ENCODE measurements at regions not wholly inside any gene's neighbourhood (a gene's known extent, or its start where the extent isn't known, plus 50 kb on each side); places are given as distances from the start of the nearest gene placed in this dataset.

DNA sequence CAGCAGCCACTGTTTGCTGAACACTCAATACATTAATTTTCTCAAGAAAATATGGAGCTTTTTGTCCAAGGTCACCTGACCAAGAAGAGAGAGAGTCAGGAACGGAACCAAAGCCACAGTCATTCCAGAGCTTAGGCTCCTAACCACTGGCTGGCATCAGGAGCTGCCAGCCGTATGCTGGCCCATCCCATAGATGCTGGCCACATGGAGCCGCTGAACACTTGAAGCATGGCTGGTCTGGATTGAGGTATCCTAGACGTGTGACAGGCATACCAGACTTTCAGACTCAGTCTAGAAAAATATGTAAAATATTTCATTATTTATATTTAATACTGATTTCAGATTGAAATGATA, 458.7 kb downstream of the MATN1 start:
- FAIRE-seq, result no peak
- 6% methylated on average over 4 of the region's 4 CpGs for WGBS (ENCODE audit: insufficient coverage, insufficient replicate concordance, low lambda C conversion rate, missing lambda C conversion rate)
- no peaks in the 10 kb centered on the region for H3K4me1 ChIP-seq (ENCODE audit: control insufficient read depth, insufficient read depth, low read length)
- no peaks in the 10 kb centered on the region for H3K79me2 ChIP-seq (ENCODE audit: control insufficient read depth, insufficient read depth, low read length)
- POLR2A ChIA-PET, result no interaction called here
- H3K27me3 ChIP-seq (replicated peaks in 1 of 2; ENCODE audit: control insufficient read depth in 2 of 2, insufficient read depth in 2 of 2, low read length in 1 of 2), result peaks cover 0 to 1% of the 10 kb centered on the region in 2 experiments
- no TSS peak for BruUV-seq (replicated peaks)
- H3K36me3 ChIP-seq (ENCODE audit: control insufficient read depth in 2 of 2, insufficient read depth in 2 of 2, low read length in 1 of 2), result no peaks in the 10 kb centered on the region
- SMC1A ChIA-PET (ENCODE audit: uncharacterized antibody, unreplicated experiment), result no interaction called here
- RAD21 ChIA-PET (ENCODE audit: unreplicated experiment), result no interaction called here
- TF ChIP-seq CHD4 (IDR thresholded peaks at IDR 0.05) (no peak), PBX3 (IDR thresholded peaks at IDR 0.05; ENCODE audit: insufficient replicate concordance, low read depth, low read length) (no peak), MTA2 (IDR thresholded peaks at IDR 0.05; ENCODE audit: low read depth) (no peak), GATAD2B (conservative IDR thresholded peaks at IDR 0.05; ENCODE audit: low read depth) (no peak), ZBTB4 (CRISPR knock-in tag; IDR thresholded peaks at IDR 0.05) (no peak), KAT2A (conservative IDR thresholded peaks at IDR 0.05; ENCODE audit: control insufficient read depth, low read depth, low read length) (no peak), CREB1 (IDR thresholded peaks at IDR 0.05; ENCODE audit: low read depth) (no peak), EED (IDR thresholded peaks at IDR 0.05; ENCODE audit: low read depth) (no peak), CREM (IDR thresholded peaks at IDR 0.05; ENCODE audit: low read depth) (no peak), HDAC2 (IDR thresholded peaks at IDR 0.05) (no peak)
- TF ChIP-seq, protein P1, sequence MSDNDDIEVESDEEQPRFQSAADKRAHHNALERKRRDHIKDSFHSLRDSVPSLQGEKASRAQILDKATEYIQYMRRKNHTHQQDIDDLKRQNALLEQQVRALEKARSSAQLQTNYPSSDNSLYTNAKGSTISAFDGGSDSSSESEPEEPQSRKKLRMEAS (IDR thresholded peaks at IDR 0.05; ENCODE audit: low read depth, low read length), result no peak
- TF ChIP-seq, protein P2, sequence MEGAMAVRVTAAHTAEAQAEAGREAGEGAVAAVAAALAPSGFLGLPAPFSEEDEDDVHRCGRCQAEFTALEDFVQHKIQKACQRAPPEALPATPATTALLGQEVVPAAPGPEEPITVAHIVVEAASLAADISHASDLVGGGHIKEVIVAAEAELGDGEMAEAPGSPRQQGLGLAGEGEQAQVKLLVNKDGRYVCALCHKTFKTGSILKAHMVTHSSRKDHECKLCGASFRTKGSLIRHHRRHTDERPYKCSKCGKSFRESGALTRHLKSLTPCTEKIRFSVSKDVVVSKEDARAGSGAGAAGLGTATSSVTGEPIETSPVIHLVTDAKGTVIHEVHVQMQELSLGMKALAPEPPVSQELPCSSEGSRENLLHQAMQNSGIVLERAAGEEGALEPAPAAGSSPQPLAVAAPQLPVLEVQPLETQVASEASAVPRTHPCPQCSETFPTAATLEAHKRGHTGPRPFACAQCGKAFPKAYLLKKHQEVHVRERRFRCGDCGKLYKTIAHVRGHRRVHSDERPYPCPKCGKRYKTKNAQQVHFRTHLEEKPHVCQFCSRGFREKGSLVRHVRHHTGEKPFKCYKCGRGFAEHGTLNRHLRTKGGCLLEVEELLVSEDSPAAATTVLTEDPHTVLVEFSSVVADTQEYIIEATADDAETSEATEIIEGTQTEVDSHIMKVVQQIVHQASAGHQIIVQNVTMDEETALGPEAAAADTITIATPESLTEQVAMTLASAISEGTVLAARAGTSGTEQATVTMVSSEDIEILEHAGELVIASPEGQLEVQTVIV (IDR thresholded peaks at IDR 0.05; ENCODE audit: borderline replicate concordance, partially characterized antibody), result no peak
- TF ChIP-seq, protein P3, sequence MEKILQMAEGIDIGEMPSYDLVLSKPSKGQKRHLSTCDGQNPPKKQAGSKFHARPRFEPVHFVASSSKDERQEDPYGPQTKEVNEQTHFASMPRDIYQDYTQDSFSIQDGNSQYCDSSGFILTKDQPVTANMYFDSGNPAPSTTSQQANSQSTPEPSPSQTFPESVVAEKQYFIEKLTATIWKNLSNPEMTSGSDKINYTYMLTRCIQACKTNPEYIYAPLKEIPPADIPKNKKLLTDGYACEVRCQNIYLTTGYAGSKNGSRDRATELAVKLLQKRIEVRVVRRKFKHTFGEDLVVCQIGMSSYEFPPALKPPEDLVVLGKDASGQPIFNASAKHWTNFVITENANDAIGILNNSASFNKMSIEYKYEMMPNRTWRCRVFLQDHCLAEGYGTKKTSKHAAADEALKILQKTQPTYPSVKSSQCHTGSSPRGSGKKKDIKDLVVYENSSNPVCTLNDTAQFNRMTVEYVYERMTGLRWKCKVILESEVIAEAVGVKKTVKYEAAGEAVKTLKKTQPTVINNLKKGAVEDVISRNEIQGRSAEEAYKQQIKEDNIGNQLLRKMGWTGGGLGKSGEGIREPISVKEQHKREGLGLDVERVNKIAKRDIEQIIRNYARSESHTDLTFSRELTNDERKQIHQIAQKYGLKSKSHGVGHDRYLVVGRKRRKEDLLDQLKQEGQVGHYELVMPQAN (conservative IDR thresholded peaks at IDR 0.05), result no peak
- no peak overlapping the region for H3K27ac ChIP-seq (ENCODE audit: control insufficient read depth, insufficient read depth)
- intact Hi-C loops (cut with micrococcal nuclease; ENCODE audit: unreplicated experiment) (no loop called here), in situ Hi-C loops (cut with MboI) (no loop called here)
- H3K9me3 ChIP-seq (replicated peaks; ENCODE audit: control insufficient read depth, insufficient read depth, low read length), result no peaks in the 10 kb centered on the region
- H2AFZ ChIP-seq (ENCODE audit: control insufficient read depth, low read depth, low read length), result no peak overlapping the region
- H3K4me2 ChIP-seq (ENCODE audit: control insufficient read depth, insufficient read depth), result no peak overlapping the region
- no peak for DNase-seq (ENCODE audit: low read depth, low spot score)
- no peak for ATAC-seq
- CTCF ChIA-PET, result no interaction called here
- no peaks in the 10 kb centered on the region for H4K20me1 ChIP-seq (ENCODE audit: control insufficient read depth, insufficient read depth)
- H3K4me3 ChIP-seq, result no peak overlapping the region
- no peak overlapping the region for H3K9ac ChIP-seq (ENCODE audit: control insufficient read depth, insufficient read depth, low read length)
